T-helper 1 cell treated with Interleukin-12 subunit alpha and Interleukin-12 subunit beta and Interleukin-4 antibody, amounts not matched to agents 30 ng/mL and 1 ng/mL, for 36 hours (primary cell): ENCODE measurements at regions not wholly inside any gene's neighbourhood (a gene's known extent, or its start where the extent isn't known, plus 50 kb on each side); places are given as distances from the start of the nearest gene placed in this dataset.

Experiments used
- intact Hi-C: fragments of 100-400 bp; cut with micrococcal nuclease; formaldehyde crosslinking; loops from one replicate; pipeline ENCODE4 v1.15.1; 2024

GRCh38 chr3:155995525-155996370 lies 124.6 kb upstream of the KCNAB1 start:
- intact Hi-C loops: loop anchor here (1.0 to 10.0 kb wide), 2 partner anchors 191 to 1142 kb away; partner anchors contain the start of gene C3orf33

- intact Hi-C loops: loop anchor here (10.0 kb wide), 1 partner anchor 192 kb away; the partner anchor contains the start of gene C3orf33
These were observed 123.5 kb upstream of the KCNAB1 start for GRCh38 chr3:155996882-155997281.

- intact Hi-C loops: loop anchor here (10.0 kb wide), 1 partner anchor 193 kb away; the partner anchor contains the start of gene C3orf33
These were observed 122.2 kb upstream of the KCNAB1 start for GRCh38 chr3:155998173-155998572.

GRCh38 chr3:156005736-156006135 lies 114.6 kb upstream of the KCNAB1 start:
- intact Hi-C loops: no loop called here

- intact Hi-C loops: no loop called here
These were observed 109.5 kb upstream of the KCNAB1 start for GRCh38 chr3:156010829-156011228.

GRCh38 chr3:156014489-156014888 lies 105.9 kb upstream of the KCNAB1 start:
- intact Hi-C loops: no loop called here

GRCh38 chr3:156016902-156017301 lies 103.5 kb upstream of the KCNAB1 start:
- intact Hi-C loops: no loop called here

GRCh38 chr3:156017352-156018030 lies 102.9 kb upstream of the KCNAB1 start:
- intact Hi-C loops: no loop called here

GRCh38 chr3:156024904-156025533 lies 95.4 kb upstream of the KCNAB1 start:
- intact Hi-C loops: no loop called here

- intact Hi-C loops: no loop called here
These were observed 91.2 kb upstream of the KCNAB1 start for GRCh38 chr3:156029208-156029607.

GRCh38 chr3:156030723-156031122 lies 89.7 kb upstream of the KCNAB1 start:
- intact Hi-C loops: no loop called here

GRCh38 chr3:156033428-156033827 lies 87.0 kb upstream of the KCNAB1 start:
- intact Hi-C loops: no loop called here

- intact Hi-C loops: no loop called here
These were observed 85.2 kb upstream of the KCNAB1 start for GRCh38 chr3:156035158-156035557.

- intact Hi-C loops: no loop called here
These were observed 83.9 kb upstream of the KCNAB1 start for GRCh38 chr3:156036258-156037053.

- intact Hi-C loops: no loop called here
These were observed 83.0 kb upstream of the KCNAB1 start for GRCh38 chr3:156037356-156037755.

GRCh38 chr3:156038869-156039268 lies 81.5 kb upstream of the KCNAB1 start:
- intact Hi-C loops: no loop called here

- intact Hi-C loops: loop anchor here (5.0 kb wide), 1 partner anchor 233 kb away; the partner anchor contains the start of gene C3orf33
These were observed 80.3 kb upstream of the KCNAB1 start for GRCh38 chr3:156040041-156040440.

- intact Hi-C loops: loop anchor here (5.0 kb wide), 1 partner anchor 234 kb away; the partner anchor contains the start of gene C3orf33
These were observed 79.0 kb upstream of the KCNAB1 start for GRCh38 chr3:156041216-156041841.

- intact Hi-C loops: loop anchor here (5.0 kb wide), 1 partner anchor 235 kb away; the partner anchor contains the start of gene C3orf33
These were observed 78.5 kb upstream of the KCNAB1 start for GRCh38 chr3:156041856-156042255.
